Esophagus squamous epithelium (tissue), 5 donors: ENCODE measurements at regions not wholly inside any gene's neighbourhood (a gene's known extent, or its start where the extent isn't known, plus 50 kb on each side); places are given as distances from the start of the nearest gene placed in this dataset.

Experiments
- DNase-seq: peaks from one replicate; lab custom pipeline; 2025; lab: John Stamatoyannopoulos, UW
- H3K27ac ChIP-seq, 4 donors: fragments of 200-600 bp; sonication (generic); one replicate each; pipeline ENCODE4 v1.5.1; 2016 to 2019; ENCODE audit warnings: mild to moderate bottlenecking in 1 of 4
- H3K27me3 ChIP-seq, 4 donors: fragments of 200-600 bp; sonication (generic); 1 replicate in 3 of 4; 2 replicates in 1 of 4; pipeline versions ENCODE4 v1.5.1 to v1.6.0; 2017 to 2021; ENCODE audit warnings: antibody characterized with exemption in 1 of 4
- H3K36me3 ChIP-seq, 3 donors: fragments of 200-600 bp; sonication (generic); one replicate each; pipeline ENCODE4 v1.5.1; 2016 to 2019
- H3K4me1 ChIP-seq, 3 donors: fragments of 200-600 bp; sonication (generic); one replicate each; pipeline ENCODE4 v1.5.1; 2017 to 2019
- H3K4me3 ChIP-seq, 4 donors: fragments of 200-600 bp; sonication (generic); 1 replicate in 3 of 4; 2 replicates in 1 of 4; pipeline ENCODE4 v1.5.1; 2016 to 2019; ENCODE audit warnings: mild to moderate bottlenecking in 2 of 4, moderate library complexity in 1 of 4
- H3K9me3 ChIP-seq, 3 donors: fragments of 200-600 bp; sonication (generic); one replicate each; pipeline ENCODE4 v1.5.1; 2016 to 2019
- CTCF ChIP-seq, 6 experiments: fragments of 450-650 bp in 4 of 6; fragments of 200-600 bp in 2 of 6; sonication (generic) in 2 of 6; IDR thresholded peaks; one replicate each; pipeline ENCODE4 v1.5.1; 2016 to 2019; ENCODE audit warnings: antibody characterized with exemption in 6 of 6, mild to moderate bottlenecking in 4 of 6, moderate library complexity in 4 of 6
- POLR2A ChIP-seq, 4 donors: fragments of 450-650 bp; IDR thresholded peaks; one replicate each; pipeline ENCODE4 v1.6.1; 2017; ENCODE audit warnings: antibody characterized with exemption in 4 of 4, mild to moderate bottlenecking in 4 of 4, moderate library complexity in 3 of 4
- WGBS, 2 donors: methylation state at CpG; one replicate each; pipeline ENCODE4 v1.1.5; 2018; 5-methylcytosine and 5-hydroxymethylcytosine counted together
- intact Hi-C: fragments of 100-400 bp; cut with DNase I; formaldehyde crosslinking; loops from one replicate; pipeline ENCODE4 v1.15.0; 2022
- donor health status: DM: yes; HTN: yes; CAD: no.

DNA sequence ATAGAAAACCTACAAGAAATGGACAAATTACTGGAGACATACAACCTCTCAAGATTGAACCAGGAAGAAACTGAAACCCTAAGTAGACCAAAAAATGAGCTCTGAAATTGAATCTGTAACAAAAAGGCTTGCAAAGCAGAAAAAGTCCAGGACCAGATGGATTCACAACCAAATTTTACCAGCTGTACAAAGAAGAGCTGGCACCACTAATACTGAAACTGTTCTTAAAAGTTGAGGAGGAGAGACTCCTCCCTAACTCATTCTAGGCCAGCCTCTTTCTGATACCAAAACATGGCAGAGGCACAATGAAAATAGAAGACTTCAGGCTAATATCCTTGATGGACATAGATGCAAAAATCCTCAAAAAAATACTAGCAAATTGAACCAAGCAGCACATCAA lies 542.3 kb downstream of the CYLC2 start:
- H3K4me1 ChIP-seq: no peaks in the 10 kb centered on the region
- H3K9me3 ChIP-seq: no peaks in the 10 kb centered on the region
- no peaks in the 10 kb centered on the region for H3K27me3 ChIP-seq
- intact Hi-C loops: no loop called here
- TF ChIP-seq POLR2A (IDR thresholded peaks at IDR 0.05) (no peak), CTCF (IDR thresholded peaks at IDR 0.05) (no peak)
- H3K27ac ChIP-seq: no peak overlapping the region
- no peak overlapping the region for H3K4me3 ChIP-seq
- no peaks in the 10 kb centered on the region for H3K36me3 ChIP-seq
- no peak for DNase-seq

- 38 to 75% methylated on average over 2 of the region's 2 CpGs for WGBS, 2 donors
- Histone ChIP-seq H3K9me3 (no peaks in the 10 kb centered on the region), H3K4me1 (no peaks in the 10 kb centered on the region), H3K27ac (no peak overlapping the region), H3K27me3 (no peaks in the 10 kb centered on the region), H3K36me3 (no peaks in the 10 kb centered on the region), H3K4me3 (no peak overlapping the region)
- intact Hi-C loops: no loop called here
- TF ChIP-seq POLR2A (IDR thresholded peaks at IDR 0.05) (no peak), CTCF (IDR thresholded peaks at IDR 0.05) (no peak)
- DNase-seq: no peak
Measured at GRCh38 chr9:103545260-103545659, 548.8 kb upstream of the SMC2 start.

DNA sequence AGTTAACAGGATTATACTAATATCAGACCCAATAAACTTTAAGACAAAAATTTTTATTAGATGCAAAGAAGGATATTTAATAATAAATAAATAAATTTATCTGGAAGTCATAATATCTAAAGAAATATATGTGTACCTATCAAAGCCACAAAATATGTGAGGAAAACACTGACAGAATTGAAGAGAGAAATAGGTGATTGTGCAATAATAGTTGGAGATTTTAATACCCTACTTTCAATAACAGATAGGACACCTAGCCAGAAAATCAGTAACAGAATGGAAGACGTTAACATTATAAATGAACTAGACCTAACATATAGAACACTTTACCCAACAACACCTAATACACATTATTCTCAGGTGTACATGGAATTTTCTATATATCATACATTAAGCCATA lies 541.4 kb upstream of the SMC2 start:
- Histone ChIP-seq H3K36me3 (no peaks in the 10 kb centered on the region), H3K4me3 (no peak overlapping the region), H3K4me1 (no peaks in the 10 kb centered on the region), H3K9me3 (no peaks in the 10 kb centered on the region), H3K27me3 (no peaks in the 10 kb centered on the region), H3K27ac (no peak overlapping the region)
- WGBS, 2 donors: 58 to 64% methylated on average over 1 of the region's 1 CpG
- intact Hi-C loops: no loop called here
- no peak for TF ChIP-seq CTCF (IDR thresholded peaks at IDR 0.05)
- TF ChIP-seq POLR2A (IDR thresholded peaks at IDR 0.05): no peak
- no peak for DNase-seq

DNA sequence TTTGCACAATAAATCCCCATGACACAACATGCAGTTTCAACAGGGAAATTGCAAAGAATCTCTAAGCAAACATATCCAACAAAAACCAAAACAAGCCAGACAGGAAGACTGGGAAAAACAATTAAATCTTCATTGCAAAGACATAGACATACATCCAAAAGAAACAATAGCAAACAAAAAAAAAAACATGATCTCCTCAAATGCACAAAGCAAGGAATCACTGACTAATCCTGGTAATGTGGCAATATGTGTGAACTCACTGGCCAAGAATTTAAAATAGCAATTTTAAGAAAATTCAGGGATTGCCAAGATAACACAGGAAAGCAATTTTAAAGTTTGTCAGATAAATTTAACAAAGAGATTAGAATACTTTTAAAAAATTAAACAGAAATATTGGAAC lies 520.1 kb upstream of the SMC2 start:
- Histone ChIP-seq H3K27me3 (no peaks in the 10 kb centered on the region), H3K4me1 (no peaks in the 10 kb centered on the region), H3K36me3 (no peaks in the 10 kb centered on the region), H3K27ac (no peak overlapping the region), H3K4me3 (no peak overlapping the region), H3K9me3 (no peaks in the 10 kb centered on the region)
- intact Hi-C loops: no loop called here
- TF ChIP-seq CTCF (IDR thresholded peaks at IDR 0.05) (no peak), POLR2A (IDR thresholded peaks at IDR 0.05) (no peak)
- DNase-seq: no peak

- Histone ChIP-seq H3K27ac (no peak overlapping the region), H3K9me3 (peaks cover 0 to 5% (median 0%) of the 10 kb centered on the region in 3 donors), H3K27me3 (no peaks in the 10 kb centered on the region), H3K4me1 (no peaks in the 10 kb centered on the region), H3K36me3 (no peaks in the 10 kb centered on the region), H3K4me3 (no peak overlapping the region)
- no peak for DNase-seq
- 60 to 67% methylated on average over 2 to 3 of the region's 6 CpGs for WGBS, 2 donors
- intact Hi-C loops: no loop called here
- TF ChIP-seq POLR2A (IDR thresholded peaks at IDR 0.05): no peak
- TF ChIP-seq CTCF (IDR thresholded peaks at IDR 0.05): no peak
Measured at GRCh38 chr9:103586721-103587120, 507.4 kb upstream of the SMC2 start.
